ENCODE measurements at regions not wholly inside any gene's neighbourhood (a gene's known extent, or its start where the extent isn't known, plus 50 kb on each side); places are given as distances from the start of the nearest gene placed in this dataset.
A peak's percentile ranks its signal among the peaks of the same experiment; 100 is the strongest.

DNA sequence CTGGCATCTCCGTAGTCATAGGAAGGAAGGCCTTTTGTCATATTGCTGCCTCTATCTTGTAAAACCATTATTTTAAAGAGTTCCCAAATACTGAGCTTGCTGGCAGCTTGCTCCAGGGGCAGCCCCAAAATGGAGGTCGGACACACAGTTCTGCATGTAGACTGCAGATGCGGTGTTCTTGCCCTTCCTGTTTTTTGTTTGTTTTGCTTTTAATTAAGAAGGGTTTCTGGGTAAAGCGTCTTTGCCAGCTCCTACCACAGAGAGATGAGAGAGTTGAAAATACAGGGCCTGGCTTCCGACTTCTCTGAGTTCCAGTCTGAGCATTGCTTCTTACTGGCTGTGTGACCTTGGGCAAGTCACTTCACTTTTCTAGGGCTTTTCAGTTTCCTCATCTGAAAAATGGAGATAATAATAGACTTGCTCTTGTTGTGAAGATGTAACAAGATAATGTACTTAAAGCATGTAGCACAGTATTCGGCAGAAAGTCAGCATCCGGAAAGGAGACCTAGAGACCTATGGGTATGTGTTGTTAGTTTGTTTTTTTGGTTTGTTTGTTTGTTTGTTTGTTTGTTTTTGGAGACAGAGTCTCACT, 67.8 kb upstream of the GSE1 start:
- DNase-seq (ENCODE audit: low spot score): no peak

DNA sequence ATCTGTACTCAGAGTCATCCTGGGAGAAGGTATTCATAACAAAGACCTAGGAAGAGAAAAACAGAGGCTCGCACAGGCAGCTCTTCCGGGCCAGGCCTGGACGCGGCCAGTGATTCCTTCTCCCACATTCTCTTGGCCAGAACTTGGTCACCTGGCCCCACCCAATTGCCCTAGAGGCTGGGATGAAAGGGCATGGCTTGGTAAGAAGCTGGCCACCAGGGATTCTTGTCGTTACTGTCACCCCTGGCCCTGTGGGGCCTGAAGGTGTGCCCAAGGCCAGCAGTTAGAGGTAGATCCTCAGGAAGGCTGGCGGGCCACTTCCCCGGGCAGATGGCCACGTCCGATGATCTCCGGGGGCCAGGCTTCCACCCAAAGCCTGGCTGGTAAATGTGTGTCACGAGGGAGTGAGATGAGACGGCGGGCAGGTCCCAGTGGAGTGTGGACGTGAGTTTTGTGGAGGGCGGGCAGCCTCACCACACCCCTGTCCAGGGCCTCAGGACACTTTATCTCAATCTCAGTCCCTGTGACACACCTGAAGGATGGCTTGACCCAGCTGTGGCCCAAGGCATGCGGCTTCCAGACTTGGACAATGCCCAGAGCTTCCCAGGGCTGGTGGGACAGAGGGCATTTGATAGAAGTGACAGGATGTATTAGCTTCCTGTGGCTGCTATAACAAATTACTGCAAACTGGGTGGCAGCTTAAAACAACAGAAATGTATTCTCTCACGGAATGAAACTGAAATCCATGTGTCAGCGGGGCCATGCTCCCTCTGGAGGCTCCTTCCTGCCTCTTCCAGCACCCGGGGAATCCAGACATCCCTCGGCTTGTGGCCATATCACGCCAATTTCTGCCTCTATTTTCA, 66.3 kb upstream of the GSE1 start:
- DNase-seq (ENCODE audit: low spot score): no peak

- no peak for DNase-seq (ENCODE audit: low spot score)
These were observed 64.7 kb upstream of the GSE1 start for GRCh38 chr16:85548375-85548774.

DNA sequence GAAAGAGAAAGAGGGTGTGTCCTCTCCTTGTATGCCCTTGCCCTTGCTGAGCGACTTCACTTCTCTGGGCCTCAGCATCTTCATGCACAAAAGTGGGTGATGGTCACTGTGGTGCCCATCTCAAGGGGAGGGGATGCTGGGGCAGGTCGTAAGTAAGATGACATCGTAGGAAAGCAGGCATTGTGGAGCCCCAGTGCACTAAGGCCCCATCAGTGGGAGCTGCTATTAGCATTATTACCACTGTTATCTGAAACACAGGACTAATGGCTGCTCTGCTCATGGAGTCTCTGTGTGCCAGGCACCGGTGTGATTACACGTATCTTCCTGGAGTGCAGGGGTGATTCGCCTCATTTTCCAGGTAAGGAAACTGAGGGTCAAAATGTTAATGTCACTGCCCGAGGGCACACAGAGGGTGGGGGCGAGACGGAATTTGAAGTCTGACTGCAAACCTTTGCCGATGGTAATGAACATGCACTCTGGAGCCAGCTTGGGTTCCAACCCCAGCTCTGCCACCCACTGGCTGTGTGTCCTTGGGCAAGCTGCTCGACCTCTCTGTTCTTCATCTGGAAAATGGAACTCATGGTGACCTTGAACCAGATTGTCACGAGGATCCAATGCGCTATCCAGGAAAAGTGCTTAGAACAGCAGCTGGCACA, 63.2 kb upstream of the GSE1 start:
- DNase-seq (ENCODE audit: low spot score): no peak

DNA sequence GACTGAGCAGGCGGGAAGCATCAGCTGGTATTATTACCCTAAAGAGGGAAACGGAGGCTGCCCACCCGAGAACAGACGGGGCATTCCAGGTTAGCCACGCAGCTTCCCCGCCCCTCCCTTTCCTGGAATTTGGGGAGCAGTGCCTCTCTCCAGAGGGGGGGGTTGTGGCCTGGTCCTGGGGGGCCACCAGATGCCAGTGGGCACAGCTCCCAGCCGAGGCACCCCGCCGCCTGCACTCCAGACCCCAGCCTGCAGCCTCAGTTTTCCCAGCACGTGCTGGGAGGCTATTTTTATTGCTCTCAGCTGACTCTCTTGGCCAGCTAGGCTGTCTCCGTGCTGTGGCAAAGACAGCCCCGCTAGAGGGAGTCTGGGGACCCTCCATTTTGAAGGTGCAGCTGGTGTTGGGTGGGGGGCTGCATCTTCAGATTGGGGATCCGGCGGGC, 62.7 kb upstream of the GSE1 start:
- DNase-seq (ENCODE audit: low spot score): no peak

DNA sequence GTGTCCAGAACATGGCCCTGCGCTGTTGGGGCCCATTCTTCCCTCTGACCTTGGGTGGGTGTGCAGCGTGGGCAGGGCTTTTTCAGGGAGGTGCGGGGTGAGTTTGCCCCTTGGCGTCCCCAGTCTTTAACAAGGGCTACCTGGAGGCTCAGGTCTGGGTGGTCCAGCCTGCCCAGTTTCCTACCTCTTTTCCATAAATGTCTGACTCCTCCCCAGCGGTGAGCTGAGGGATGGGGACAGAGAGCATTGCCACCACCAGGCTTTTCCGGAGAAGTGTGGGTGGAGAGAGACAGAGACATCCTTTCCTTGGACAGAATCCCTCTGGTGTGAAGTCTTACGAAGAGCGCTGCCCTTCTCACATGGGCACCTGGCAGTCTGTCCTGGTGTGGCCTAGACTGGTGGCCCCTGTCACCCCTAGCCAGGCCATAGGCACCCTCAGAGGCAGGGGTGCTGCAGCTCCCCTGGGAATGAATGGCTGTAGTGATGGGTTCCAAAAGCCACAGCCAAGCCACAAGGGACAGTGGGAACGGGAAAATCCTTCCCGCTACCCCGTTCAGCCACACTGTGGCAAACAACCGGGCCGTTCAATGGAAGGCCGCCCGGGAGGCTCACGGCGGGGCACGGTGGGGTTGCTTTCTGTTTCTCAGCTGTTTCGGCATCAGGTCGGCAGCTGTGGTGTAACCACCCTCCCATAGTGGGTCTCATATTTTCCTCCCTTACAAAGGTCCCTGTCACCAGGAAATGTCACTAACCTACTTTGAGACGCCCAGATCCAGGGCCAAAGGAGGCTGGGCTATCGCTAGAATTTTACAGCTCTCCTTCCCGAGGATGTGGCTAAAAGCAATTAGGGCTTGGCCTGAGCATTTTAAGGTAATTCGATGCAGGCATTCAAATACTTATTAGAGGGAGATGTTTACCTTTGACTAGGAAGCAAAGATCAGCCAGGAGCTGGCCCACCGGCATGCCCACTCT, 61.9 kb upstream of the GSE1 start:
- DNase-seq (ENCODE audit: low spot score): no peak

- no peak for DNase-seq (ENCODE audit: low spot score)
These were observed 60.1 kb upstream of the GSE1 start for GRCh38 chr16:85552980-85553435.

GRCh38 chr16:85553436-85554113, 59.5 kb upstream of the GSE1 start:
- peak; percentile 60 for DNase-seq (ENCODE audit: low spot score)

DNA sequence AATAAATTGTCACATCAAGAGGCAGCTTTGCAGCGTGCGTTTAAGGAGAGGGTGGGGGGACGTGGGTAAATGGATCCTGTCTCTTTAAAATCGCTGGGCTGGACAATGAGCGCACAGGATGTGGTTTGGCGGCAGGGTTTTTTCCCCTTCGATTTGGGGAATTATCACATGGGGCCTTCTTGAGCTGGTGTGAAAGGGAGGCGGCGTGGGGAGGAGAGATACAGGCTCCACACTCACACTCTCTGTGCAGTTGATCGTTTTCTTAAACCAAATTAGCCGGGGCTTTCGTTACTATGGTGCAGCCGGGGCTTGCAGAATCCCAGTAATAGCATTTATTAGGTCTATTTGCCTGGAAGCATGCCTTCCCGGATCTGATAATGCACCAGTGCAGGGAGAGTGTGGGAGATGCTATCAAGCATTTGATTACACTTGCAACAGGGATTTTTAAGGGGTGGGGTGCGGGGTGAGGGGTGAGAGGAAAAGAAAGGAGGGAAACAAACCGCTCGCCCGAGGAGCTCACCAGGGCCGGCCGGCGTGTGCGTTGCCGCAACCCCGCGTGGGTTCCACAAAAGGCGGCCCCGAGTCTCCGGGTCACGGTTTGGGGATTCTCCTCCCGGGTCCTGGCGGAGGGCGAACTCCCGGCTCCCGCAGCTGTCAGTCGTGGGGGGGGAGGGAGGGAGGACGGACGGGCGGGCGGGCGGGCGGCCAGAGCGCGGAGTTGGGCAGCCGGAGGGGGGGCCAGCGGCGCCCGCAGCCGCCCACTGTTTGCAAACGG, 58.8 kb upstream of the GSE1 start:
- peak; percentile 75 for DNase-seq (ENCODE audit: low spot score)

GRCh38 chr16:85554889-85555718, 58.0 kb upstream of the GSE1 start:
- DNase-seq (ENCODE audit: low spot score): peak; percentile 58

DNA sequence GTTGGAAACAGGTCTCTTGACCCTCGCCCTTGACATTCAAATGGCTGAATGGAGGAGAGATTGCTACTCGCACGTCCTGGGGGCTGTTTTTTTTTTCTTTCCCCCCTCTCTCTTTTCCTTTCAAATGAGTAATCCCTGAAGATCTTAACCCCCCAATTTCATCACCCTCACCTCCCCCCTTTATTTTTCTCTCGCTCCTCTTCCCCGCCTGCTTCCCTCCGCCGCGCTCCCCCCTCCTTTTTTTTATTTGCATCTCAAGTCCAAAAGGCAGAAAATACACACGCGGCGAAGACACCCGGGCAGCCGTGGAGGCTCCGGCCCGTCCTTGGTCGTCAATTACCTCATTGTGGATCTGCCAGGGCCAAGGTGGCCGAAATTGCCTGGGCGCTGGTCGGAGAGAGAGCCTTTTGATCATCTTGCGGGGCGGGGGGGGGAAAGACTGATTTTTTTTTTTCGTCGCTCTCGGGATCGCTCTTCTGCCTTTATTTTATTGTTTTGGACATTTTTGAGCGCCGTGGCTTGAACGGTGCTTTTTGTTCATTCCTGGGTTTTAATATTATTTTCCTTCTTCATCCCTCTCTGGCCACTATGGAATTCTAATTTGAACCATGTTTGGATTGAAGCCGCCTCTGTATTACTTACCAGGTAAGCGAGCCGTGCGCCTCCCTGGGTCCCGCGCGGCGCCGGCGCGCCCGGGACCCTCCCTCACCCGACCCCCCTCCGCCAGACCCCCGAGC, 57.2 kb upstream of the GSE1 start:
- peak; percentile 71 for DNase-seq (ENCODE audit: low spot score)

DNA sequence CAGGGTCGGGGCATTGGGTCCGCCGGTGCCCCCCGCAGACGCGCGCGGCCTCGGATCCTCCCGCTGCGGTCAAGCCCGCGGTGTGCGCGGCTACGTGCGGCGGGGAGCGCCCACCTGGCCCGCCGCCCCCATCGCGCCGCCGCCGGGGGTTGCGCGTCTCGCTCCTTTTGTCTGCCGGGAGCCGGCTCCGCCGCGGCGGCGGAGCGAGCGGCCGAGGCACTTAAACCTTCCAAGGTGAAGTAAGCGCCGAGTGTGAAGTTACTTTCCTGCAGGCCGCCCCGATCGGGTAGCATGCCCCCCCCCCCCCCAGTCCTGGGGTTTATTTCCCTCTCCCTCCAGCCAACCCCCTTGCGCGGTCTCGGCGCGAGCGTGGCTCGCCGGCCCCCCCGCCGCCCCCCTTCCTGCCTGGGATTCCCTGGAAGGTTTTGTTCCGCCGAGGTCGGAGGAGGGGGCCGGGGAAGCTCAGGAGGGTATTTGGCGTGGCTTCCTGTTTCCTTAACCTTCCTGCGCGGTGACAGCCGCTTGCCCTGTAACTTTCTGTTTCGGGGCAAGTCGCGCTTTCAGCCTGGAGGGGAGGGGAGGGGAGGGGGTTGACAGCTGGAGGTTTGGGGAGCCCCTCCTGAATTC, 56.6 kb upstream of the GSE1 start:
- DNase-seq (ENCODE audit: low spot score): peak; percentile 84

DNA sequence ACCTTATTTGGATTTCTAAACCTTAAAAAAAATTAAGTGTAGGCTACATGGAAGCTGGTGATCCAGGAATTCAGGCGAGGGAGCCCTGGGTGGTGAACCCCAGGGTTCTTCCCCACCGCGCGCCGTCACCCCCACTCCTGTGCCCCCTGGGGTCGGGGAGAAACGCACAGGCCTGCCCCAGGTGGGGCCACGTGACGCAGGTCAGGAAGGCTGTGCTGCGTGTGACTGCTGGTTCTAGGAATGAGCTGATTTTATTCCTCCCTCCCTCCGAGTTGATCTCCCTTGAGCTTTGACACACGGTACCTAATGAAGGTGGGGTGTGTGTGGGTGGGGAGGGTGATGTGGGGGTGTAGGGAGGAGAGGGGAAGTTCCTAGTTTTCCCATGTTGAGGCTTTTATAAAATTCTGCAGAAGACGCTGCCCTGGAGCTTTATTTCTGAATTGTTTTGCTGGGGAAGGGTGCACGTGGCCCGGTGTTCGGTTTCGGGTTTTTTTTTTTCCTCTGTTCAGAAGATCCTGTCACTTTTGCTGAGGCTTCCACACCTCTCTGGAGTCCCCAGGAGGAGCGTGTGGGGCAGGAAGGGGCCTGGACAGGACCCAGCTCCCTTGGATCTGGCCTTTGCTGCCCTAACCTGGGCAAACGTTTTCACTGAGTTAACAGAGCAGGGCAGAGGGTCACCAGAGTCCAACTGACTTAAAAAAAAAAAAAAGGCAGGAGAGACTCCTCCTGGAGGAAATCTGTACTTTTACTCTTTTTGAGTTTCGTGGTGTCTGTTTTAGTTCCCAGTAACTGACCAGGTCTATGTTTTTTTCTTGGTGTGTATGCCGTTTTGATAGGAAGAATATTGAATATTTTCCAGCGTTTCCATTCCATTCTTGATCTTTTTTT, 55.8 kb upstream of the GSE1 start:
- DNase-seq (ENCODE audit: low spot score): peak; percentile 70

- no peak for DNase-seq (ENCODE audit: low spot score)
These were observed 55.0 kb upstream of the GSE1 start for GRCh38 chr16:85557971-85558657.

GRCh38 chr16:85560932-85561247, 52.2 kb upstream of the GSE1 start:
- DNase-seq (ENCODE audit: low spot score): no peak

DNA sequence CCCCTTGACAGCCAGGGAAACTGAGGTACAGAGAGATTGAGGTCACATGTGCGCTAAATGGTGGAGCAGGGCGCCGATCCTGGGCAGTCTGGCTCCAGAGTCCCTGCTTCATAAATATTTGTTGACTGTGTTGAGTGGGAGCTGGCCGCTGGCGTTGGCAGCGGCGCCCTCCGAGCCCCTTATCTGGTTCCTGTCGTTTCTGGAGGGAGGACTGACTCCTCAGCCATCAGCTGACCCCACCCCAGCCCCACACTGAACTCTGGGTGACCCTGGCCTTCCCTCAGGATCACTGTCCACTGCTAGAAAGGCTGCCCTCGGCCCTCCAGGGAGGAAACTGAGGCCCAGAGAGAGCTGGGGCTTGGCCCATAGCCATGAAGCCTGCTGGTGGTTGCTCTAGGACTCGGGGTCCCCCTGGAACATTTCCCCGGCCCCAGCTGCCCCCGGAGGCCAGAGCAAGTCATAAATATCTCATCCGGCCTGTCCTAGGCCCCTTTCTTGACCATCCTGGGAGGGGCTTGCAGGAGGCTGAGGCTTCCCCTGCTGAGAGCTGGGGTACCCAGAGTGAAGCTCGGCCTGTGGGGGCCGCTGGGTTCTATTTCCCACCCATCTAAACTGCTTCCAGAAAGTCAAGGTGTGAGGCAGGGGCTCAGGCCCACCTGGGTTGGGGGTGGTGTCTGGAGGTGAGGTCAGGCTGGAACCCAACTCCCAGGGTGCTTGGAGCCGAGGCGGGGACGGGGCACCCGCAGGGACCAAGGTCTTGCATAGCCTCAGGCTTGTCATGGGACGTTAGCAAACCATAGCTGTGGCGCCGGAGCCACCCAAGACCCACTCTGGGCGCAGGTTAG, 51.7 kb upstream of the GSE1 start:
- no peak for DNase-seq (ENCODE audit: low spot score)

All from germinal center (tissue), 1 donor.